ENCODE measurements at regions not wholly inside any gene's neighbourhood (a gene's known extent, or its start where the extent isn't known, plus 50 kb on each side); places are given as distances from the start of the nearest gene placed in this dataset.

DNA sequence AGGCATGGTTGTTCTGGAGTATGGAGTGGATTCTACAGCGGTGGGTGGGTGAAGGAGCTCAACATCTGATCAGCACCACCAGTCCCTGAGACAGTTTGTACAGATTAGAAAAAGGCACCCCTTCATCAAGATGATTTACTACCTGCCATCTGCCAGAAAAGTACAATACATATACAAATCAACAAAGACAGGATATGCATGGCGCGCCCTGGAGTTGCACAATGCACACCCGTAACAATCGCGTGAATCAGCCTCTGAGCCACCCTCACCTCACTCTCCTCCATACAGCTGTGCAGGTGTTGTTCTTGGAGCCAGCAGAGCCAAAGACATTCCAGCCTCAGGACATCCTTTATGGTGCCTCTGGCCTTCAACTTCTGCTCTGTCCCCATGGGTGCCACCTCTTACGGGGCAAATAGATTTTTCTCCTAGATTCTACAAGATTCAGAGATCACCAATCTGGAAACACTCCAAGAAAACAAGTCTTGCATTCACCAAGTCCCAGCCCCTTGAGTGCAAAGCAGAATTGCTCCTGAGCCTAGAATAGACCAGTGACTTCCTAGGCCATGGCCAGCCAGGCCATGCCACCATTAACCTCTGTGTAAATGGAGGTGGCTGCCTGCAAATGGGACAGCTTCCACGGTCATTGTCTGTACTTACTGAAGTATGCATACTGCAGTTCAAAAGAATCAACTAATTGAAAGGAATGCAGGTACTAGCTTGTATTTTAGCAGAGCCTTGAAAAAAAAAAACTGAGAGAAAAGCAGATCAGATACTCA lies 490.9 kb downstream of the SOX6 start:
- Histone ChIP-seq H2AFZ (no peak overlapping the region), H3K4me2 (no peak overlapping the region), H3K4me3 (no peak overlapping the region), H3K27ac (ENCODE audit: low read depth) (no peak overlapping the region), H3K79me2 (replicated peaks; ENCODE audit: insufficient read depth) (no peaks in the 10 kb centered on the region), H3K27me3 (ENCODE audit: insufficient read depth) (no peaks in the 10 kb centered on the region), H3K36me3 (ENCODE audit: insufficient read depth) (no peaks in the 10 kb centered on the region), H3K9me2 (ENCODE audit: insufficient read depth) (peaks cover 12% of the 10 kb centered on the region; the same call in 1 of the 2 replicates), H3K4me1 (ENCODE audit: insufficient read depth) (peaks cover 9% of the 10 kb centered on the region; the same call in 1 of the 2 replicates), H3F3A (replicated peaks; ENCODE audit: low read depth) (no peaks in the 10 kb centered on the region), H4K20me1 (replicated peaks; ENCODE audit: insufficient read depth) (no peaks in the 10 kb centered on the region)
- TF ChIP-seq EZH2 (IDR thresholded peaks at IDR 0.05; ENCODE audit: low read depth, unreplicated experiment) = no peak
- TF ChIP-seq, protein P1, sequence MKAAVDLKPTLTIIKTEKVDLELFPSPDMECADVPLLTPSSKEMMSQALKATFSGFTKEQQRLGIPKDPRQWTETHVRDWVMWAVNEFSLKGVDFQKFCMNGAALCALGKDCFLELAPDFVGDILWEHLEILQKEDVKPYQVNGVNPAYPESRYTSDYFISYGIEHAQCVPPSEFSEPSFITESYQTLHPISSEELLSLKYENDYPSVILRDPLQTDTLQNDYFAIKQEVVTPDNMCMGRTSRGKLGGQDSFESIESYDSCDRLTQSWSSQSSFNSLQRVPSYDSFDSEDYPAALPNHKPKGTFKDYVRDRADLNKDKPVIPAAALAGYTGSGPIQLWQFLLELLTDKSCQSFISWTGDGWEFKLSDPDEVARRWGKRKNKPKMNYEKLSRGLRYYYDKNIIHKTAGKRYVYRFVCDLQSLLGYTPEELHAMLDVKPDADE (IDR thresholded peaks at IDR 0.05) = no peak
- no peak for TF ChIP-seq ZNF114 (CRISPR knock-in tag; IDR thresholded peaks at IDR 0.05)
- no peak for TF ChIP-seq NANOG (IDR thresholded peaks at IDR 0.05; ENCODE audit: borderline replicate concordance)
- TF ChIP-seq EZH2phosphoT487 (IDR thresholded peaks at IDR 0.05; ENCODE audit: unreplicated experiment) = no peak
- TF ChIP-seq, protein P2, sequence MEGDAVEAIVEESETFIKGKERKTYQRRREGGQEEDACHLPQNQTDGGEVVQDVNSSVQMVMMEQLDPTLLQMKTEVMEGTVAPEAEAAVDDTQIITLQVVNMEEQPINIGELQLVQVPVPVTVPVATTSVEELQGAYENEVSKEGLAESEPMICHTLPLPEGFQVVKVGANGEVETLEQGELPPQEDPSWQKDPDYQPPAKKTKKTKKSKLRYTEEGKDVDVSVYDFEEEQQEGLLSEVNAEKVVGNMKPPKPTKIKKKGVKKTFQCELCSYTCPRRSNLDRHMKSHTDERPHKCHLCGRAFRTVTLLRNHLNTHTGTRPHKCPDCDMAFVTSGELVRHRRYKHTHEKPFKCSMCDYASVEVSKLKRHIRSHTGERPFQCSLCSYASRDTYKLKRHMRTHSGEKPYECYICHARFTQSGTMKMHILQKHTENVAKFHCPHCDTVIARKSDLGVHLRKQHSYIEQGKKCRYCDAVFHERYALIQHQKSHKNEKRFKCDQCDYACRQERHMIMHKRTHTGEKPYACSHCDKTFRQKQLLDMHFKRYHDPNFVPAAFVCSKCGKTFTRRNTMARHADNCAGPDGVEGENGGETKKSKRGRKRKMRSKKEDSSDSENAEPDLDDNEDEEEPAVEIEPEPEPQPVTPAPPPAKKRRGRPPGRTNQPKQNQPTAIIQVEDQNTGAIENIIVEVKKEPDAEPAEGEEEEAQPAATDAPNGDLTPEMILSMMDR (conservative IDR thresholded peaks at IDR 0.05; ENCODE audit: low read depth in 2 of 2) = no peak
- TF ChIP-seq POLR2AphosphoS5 (IDR thresholded peaks at IDR 0.05; ENCODE audit: low read depth) = no peak
- TF ChIP-seq CREB1 (CRISPR knock-in tag; IDR thresholded peaks at IDR 0.05; ENCODE audit: low read depth) = no peak
- TF ChIP-seq STAT1 (IDR thresholded peaks at IDR 0.05; ENCODE audit: unreplicated experiment) = no peak
- Mint-ChIP-seq H3K4me3 (no peak overlapping the region), H3K4me1 (peaks cover 24% of the 10 kb centered on the region), H3K9me3 (peaks cover 3% of the 10 kb centered on the region; the same call in 2 of the 3 replicates), H3K27ac (no peak overlapping the region), H3K27me3 (ENCODE audit: insufficient read depth, low read depth, poor library complexity) (peaks cover 6% of the 10 kb centered on the region), H3K36me3 (ENCODE audit: low read depth) (no peaks in the 10 kb centered on the region; the same call in 2 of the 3 replicates)
- DNase-seq (ENCODE audit: low spot score) (no peak), ATAC-seq (no peak)

DNA sequence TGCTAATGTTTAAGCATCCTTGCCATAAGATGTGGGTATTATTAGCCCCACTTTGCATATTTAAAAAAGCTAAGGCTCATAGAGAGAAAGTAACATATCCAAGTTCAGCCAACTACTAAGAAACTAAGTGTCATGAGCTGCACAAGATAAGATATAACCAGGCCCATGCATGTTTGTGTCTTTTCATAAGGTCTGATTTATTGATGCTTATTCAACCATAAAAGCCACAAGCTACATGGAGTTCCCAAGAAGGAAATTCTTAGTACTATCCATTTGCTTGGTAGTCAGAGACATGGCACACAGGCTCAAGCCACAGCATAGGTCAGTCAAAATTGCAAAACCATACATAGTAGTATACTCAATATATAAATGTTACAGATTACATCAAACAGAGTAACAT lies 488.5 kb downstream of the SOX6 start:
- Histone ChIP-seq H4K20me1 (replicated peaks; ENCODE audit: insufficient read depth) (no peaks in the 10 kb centered on the region), H3K9me2 (ENCODE audit: insufficient read depth) (peaks cover 16% of the 10 kb centered on the region; the same call in 1 of the 2 replicates), H3K27me3 (ENCODE audit: insufficient read depth) (no peaks in the 10 kb centered on the region), H2AFZ (no peak overlapping the region), H3F3A (replicated peaks; ENCODE audit: low read depth) (no peaks in the 10 kb centered on the region), H3K4me1 (ENCODE audit: insufficient read depth) (peaks cover 21% of the 10 kb centered on the region), H3K4me2 (no peak overlapping the region), H3K4me3 (no peak overlapping the region), H3K36me3 (ENCODE audit: insufficient read depth) (no peaks in the 10 kb centered on the region), H3K27ac (ENCODE audit: low read depth) (no peak overlapping the region), H3K79me2 (replicated peaks; ENCODE audit: insufficient read depth) (no peaks in the 10 kb centered on the region)
- Mint-ChIP-seq H3K36me3 (ENCODE audit: low read depth) (no peaks in the 10 kb centered on the region), H3K9me3 (peaks cover 3% of the 10 kb centered on the region; the same call in 2 of the 3 replicates), H3K4me1 (peaks cover 44% of the 10 kb centered on the region), H3K27me3 (ENCODE audit: insufficient read depth, low read depth, poor library complexity) (peaks cover 13% of the 10 kb centered on the region), H3K4me3 (no peak overlapping the region), H3K27ac (no peak overlapping the region)
- DNase-seq (ENCODE audit: low spot score) (no peak), ATAC-seq (no peak)
- TF ChIP-seq ZNF114 (CRISPR knock-in tag; IDR thresholded peaks at IDR 0.05) = no peak
- TF ChIP-seq, protein P1 (IDR thresholded peaks at IDR 0.05) = no peak
- no peak for TF ChIP-seq JUNB (IDR thresholded peaks at IDR 0.05; ENCODE audit: unreplicated experiment)
- TF ChIP-seq, protein P3, sequence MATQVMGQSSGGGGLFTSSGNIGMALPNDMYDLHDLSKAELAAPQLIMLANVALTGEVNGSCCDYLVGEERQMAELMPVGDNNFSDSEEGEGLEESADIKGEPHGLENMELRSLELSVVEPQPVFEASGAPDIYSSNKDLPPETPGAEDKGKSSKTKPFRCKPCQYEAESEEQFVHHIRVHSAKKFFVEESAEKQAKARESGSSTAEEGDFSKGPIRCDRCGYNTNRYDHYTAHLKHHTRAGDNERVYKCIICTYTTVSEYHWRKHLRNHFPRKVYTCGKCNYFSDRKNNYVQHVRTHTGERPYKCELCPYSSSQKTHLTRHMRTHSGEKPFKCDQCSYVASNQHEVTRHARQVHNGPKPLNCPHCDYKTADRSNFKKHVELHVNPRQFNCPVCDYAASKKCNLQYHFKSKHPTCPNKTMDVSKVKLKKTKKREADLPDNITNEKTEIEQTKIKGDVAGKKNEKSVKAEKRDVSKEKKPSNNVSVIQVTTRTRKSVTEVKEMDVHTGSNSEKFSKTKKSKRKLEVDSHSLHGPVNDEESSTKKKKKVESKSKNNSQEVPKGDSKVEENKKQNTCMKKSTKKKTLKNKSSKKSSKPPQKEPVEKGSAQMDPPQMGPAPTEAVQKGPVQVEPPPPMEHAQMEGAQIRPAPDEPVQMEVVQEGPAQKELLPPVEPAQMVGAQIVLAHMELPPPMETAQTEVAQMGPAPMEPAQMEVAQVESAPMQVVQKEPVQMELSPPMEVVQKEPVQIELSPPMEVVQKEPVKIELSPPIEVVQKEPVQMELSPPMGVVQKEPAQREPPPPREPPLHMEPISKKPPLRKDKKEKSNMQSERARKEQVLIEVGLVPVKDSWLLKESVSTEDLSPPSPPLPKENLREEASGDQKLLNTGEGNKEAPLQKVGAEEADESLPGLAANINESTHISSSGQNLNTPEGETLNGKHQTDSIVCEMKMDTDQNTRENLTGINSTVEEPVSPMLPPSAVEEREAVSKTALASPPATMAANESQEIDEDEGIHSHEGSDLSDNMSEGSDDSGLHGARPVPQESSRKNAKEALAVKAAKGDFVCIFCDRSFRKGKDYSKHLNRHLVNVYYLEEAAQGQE (IDR thresholded peaks at IDR 0.05; ENCODE audit: unreplicated experiment) = no peak
- no peak for TF ChIP-seq NANOG (IDR thresholded peaks at IDR 0.05; ENCODE audit: borderline replicate concordance)
- TF ChIP-seq EZH2 (IDR thresholded peaks at IDR 0.05; ENCODE audit: low read depth, unreplicated experiment) = no peak
